ENCODE measurements at regions not wholly inside any gene's neighbourhood (a gene's known extent, or its start where the extent isn't known, plus 50 kb on each side); places are given as distances from the start of the nearest gene placed in this dataset.

GRCh38 chr14:25685004-25685403, 635.1 kb upstream of the STXBP6 start:
- TF ChIP-seq SIN3A (IDR thresholded peaks at IDR 0.05; ENCODE audit: borderline replicate concordance, insufficient read depth, low read length) (no peak), POLR2AphosphoS5 (IDR thresholded peaks at IDR 0.05; ENCODE audit: low read depth, low read length) (no peak), TAF1 (IDR thresholded peaks at IDR 0.05; ENCODE audit: borderline replicate concordance, insufficient read depth, low read length) (no peak)
